GM23338 (cell line): ENCODE measurements at regions not wholly inside any gene's neighbourhood (a gene's known extent, or its start where the extent isn't known, plus 50 kb on each side); places are given as distances from the start of the nearest gene placed in this dataset.

ENCODE experiments used
- ATAC-seq: fragments of 200-7000 bp; cut with Tn5 transposase; 3 replicates; pipeline ENCODE4 v1.9.1; 2020
- DNase-seq: peaks from one replicate; pipeline ENCODE4 v3.0.0-alpha.2; 2015; ENCODE audit warnings: low spot score
- H2AFZ ChIP-seq: fragments of 200-600 bp; sonication (generic); 2 replicates; pipeline ENCODE4 v1.8.0; 2016; ENCODE audit warnings: antibody characterized with exemption, mild to moderate bottlenecking, moderate library complexity
- H3F3A ChIP-seq: fragments of 200-600 bp; sonication (generic); replicated peaks from 2 replicates; pipeline ENCODE4 v1.8.0; 2017; ENCODE audit warnings: antibody characterized with exemption, mixed run types, low read depth
- H3K27ac ChIP-seq: fragments of 200-600 bp; sonication (generic); 2 replicates; pipeline ENCODE4 v1.6.1; 2016; ENCODE audit warnings: low read depth
- H3K27me3 ChIP-seq: fragments of 200-600 bp; sonication (generic); 2 replicates; pipeline ENCODE4 v1.8.0; 2016; ENCODE audit warnings: mild to moderate bottlenecking, mixed run types, moderate library complexity; ENCODE audit not compliant: insufficient read depth
- H3K36me3 ChIP-seq: fragments of 200-600 bp; sonication (generic); 2 replicates; pipeline ENCODE4 v1.8.0; 2016; ENCODE audit warnings: mild to moderate bottlenecking; ENCODE audit not compliant: insufficient read depth
- H3K4me1 ChIP-seq: fragments of 200-600 bp; sonication (generic); 2 replicates; pipeline ENCODE4 v1.8.0; 2016; ENCODE audit warnings: mild to moderate bottlenecking, moderate library complexity; ENCODE audit not compliant: insufficient read depth
- H3K4me2 ChIP-seq: fragments of 200-600 bp; sonication (generic); 2 replicates; pipeline ENCODE4 v1.7.1; 2017; ENCODE audit warnings: mixed run types
- H3K4me3 ChIP-seq: fragments of 200-600 bp; sonication (generic); 2 replicates; pipeline ENCODE4 v1.6.1; 2016; ENCODE audit warnings: mixed run types
- H3K79me2 ChIP-seq: fragments of 200-600 bp; sonication (generic); replicated peaks from 2 replicates; pipeline ENCODE4 v1.8.0; 2017; ENCODE audit warnings: mild to moderate bottlenecking; ENCODE audit not compliant: insufficient read depth
- H3K9me2 ChIP-seq: fragments of 200-600 bp; sonication (generic); 2 replicates; pipeline ENCODE4 v1.8.0; 2017; ENCODE audit not compliant: insufficient read depth
- H4K20me1 ChIP-seq: fragments of 200-600 bp; sonication (generic); replicated peaks from 2 replicates; pipeline ENCODE4 v1.8.0; 2017; ENCODE audit warnings: mild to moderate bottlenecking; ENCODE audit not compliant: insufficient read depth
- H3K27ac Mint-ChIP-seq: 2 replicates; pipeline ENCODE4 v1.8.0; 2020; ENCODE audit warnings: inconsistent platforms, mild to moderate bottlenecking, moderate library complexity, mixed read lengths
- H3K27me3 Mint-ChIP-seq: 3 replicates; pipeline ENCODE4 v1.8.0; 2022; ENCODE audit warnings: low read depth, mild to moderate bottlenecking, moderate library complexity, mixed read lengths, inconsistent platforms; ENCODE audit not compliant: insufficient read depth, poor library complexity
- H3K36me3 Mint-ChIP-seq: 3 replicates; pipeline ENCODE4 v1.8.0; 2021; ENCODE audit warnings: low read depth, mild to moderate bottlenecking, inconsistent platforms, moderate library complexity, mixed read lengths
- H3K4me1 Mint-ChIP-seq: 3 replicates; pipeline ENCODE4 v1.8.0; 2020; ENCODE audit warnings: mild to moderate bottlenecking, inconsistent platforms, mixed read lengths
- H3K4me3 Mint-ChIP-seq: 3 replicates; pipeline ENCODE4 v1.8.0; 2021; ENCODE audit warnings: moderate library complexity, mild to moderate bottlenecking, inconsistent platforms, mixed read lengths
- H3K9me3 Mint-ChIP-seq: 3 replicates; pipeline ENCODE4 v1.8.0; 2020; ENCODE audit warnings: moderate library complexity, mild to moderate bottlenecking, inconsistent platforms, mixed read lengths
- CREB1 ChIP-seq: fragments of 250-450 bp; sonication (Bioruptor Pico); IDR thresholded peaks from 2 replicates; pipeline ENCODE4 v1.5.0; 2020; ENCODE audit warnings: low read depth, mild to moderate bottlenecking, moderate library complexity
- CTCF ChIP-seq, 2 experiments: fragments of 200-600 bp in 1 of 2; sonication (generic) in 1 of 2; conservative IDR thresholded peaks; 2 replicates each; pipeline versions ENCODE4 v1.5.1 to v1.6.1; 2016 to 2017; ENCODE audit warnings: antibody characterized with exemption in 2 of 2, low read depth in 2 of 2, mild to moderate bottlenecking in 2 of 2, moderate library complexity in 1 of 2
- ETS1 ChIP-seq: IDR thresholded peaks from 2 replicates; pipeline ENCODE4 v1.6.1; 2016; ENCODE audit warnings: antibody characterized with exemption
- EZH2phosphoT487 ChIP-seq: fragments of 200-600 bp; sonication (generic); IDR thresholded peaks from one replicate; pipeline ENCODE4 v1.8.1; 2018; ENCODE audit warnings: antibody characterized with exemption; ENCODE audit not compliant: unreplicated experiment
- NANOG ChIP-seq: IDR thresholded peaks from 2 replicates; pipeline ENCODE4 v1.6.1; 2016; ENCODE audit warnings: antibody characterized with exemption, borderline replicate concordance
- POLR2AphosphoS5 ChIP-seq: IDR thresholded peaks from 2 replicates; pipeline ENCODE4 v1.6.1; 2016; ENCODE audit warnings: antibody characterized with exemption, low read depth
- REST ChIP-seq: IDR thresholded peaks from one replicate; pipeline ENCODE4 v1.6.1; 2018; ENCODE audit warnings: antibody characterized with exemption; ENCODE audit not compliant: unreplicated experiment
- STAT1 ChIP-seq: IDR thresholded peaks from one replicate; pipeline ENCODE4 v1.6.1; 2016; ENCODE audit warnings: antibody characterized with exemption; ENCODE audit not compliant: unreplicated experiment
- ZNF114 ChIP-seq: fragments of 250-450 bp; sonication (Bioruptor Pico); IDR thresholded peaks from 2 replicates; pipeline ENCODE4 v1.5.0; 2020; ENCODE audit warnings: mild to moderate bottlenecking, moderate library complexity
- ZNF331 ChIP-seq: fragments of 250-450 bp; sonication (Bioruptor Pico); IDR thresholded peaks from 2 replicates; pipeline ENCODE4 v1.5.0; 2020; ENCODE audit warnings: low read depth, mild to moderate bottlenecking, moderate library complexity
- ZNF462 ChIP-seq: fragments of 250-450 bp; sonication (Bioruptor Pico); IDR thresholded peaks from 2 replicates; pipeline ENCODE4 v1.5.0; 2020; ENCODE audit warnings: mild to moderate bottlenecking, moderate library complexity

GRCh38 chr7:3165681-3166580 is 122.3 kb upstream of the CARD11 start (continued):
- TF ChIP-seq ZNF462 (CRISPR knock-in tag): no peak
- no peak for TF ChIP-seq NANOG
- TF ChIP-seq ZNF331 (CRISPR knock-in tag): no peak
- TF ChIP-seq EZH2phosphoT487: no peak
- no peak for TF ChIP-seq STAT1
- no peak for TF ChIP-seq ZNF114 (CRISPR knock-in tag)

- H2AFZ ChIP-seq: peak overlapping the region; percentile 76; the same call in 1 of the 2 replicates
- Mint-ChIP-seq H3K27me3 (peaks cover 10% of the 10 kb centered on the region), H3K4me1 (peaks cover 12% of the 10 kb centered on the region), H3K27ac (no peak overlapping the region), H3K36me3 (peaks cover 8% of the 10 kb centered on the region; the same call in 2 of the 3 replicates), H3K4me3 (no peak overlapping the region), H3K9me3 (peaks cover 13% of the 10 kb centered on the region)
- H3K27ac ChIP-seq: no peak overlapping the region
- no peak overlapping the region for H3K4me3 ChIP-seq
- H3F3A ChIP-seq: no peaks in the 10 kb centered on the region
- no peak for DNase-seq
- H3K27me3 ChIP-seq: no peaks in the 10 kb centered on the region
- TF ChIP-seq NANOG (no peak), POLR2AphosphoS5 (no peak), EZH2phosphoT487 (no peak), STAT1 (no peak), REST (no peak), CREB1 (CRISPR knock-in tag) (no peak), CTCF (conservative IDR thresholded peaks at IDR 0.05; ENCODE audit: low read depth in 2 of 2) (no peak), ETS1 (no peak)
- H3K79me2 ChIP-seq: no peaks in the 10 kb centered on the region
- H3K4me1 ChIP-seq: peaks cover 8% of the 10 kb centered on the region
- no peaks in the 10 kb centered on the region for H4K20me1 ChIP-seq
- no peak; the same call in 1 of the 3 replicates for ATAC-seq
- 0 out of 2 replicates have a peak, but pooled peaks cover 7% of the 10 kb centered on the region for H3K9me2 ChIP-seq
- no peaks in the 10 kb centered on the region; the same call in 1 of the 2 replicates for H3K36me3 ChIP-seq
- no peak overlapping the region for H3K4me2 ChIP-seq
Measured at GRCh38 chr7:3167551-3167950, 123.9 kb upstream of the CARD11 start.
